Epithelial cell of prostate (primary cell): ENCODE measurements at regions not wholly inside any gene's neighbourhood (a gene's known extent, or its start where the extent isn't known, plus 50 kb on each side); places are given as distances from the start of the nearest gene placed in this dataset.

ENCODE experiments used
- DNase-seq: peaks from one replicate; pipeline ENCODE4 v3.0.0-alpha.2; 2011; ENCODE audit warnings: low read depth, low spot score
- H3K27ac ChIP-seq: fragments of 450-650 bp; 2 replicates; pipeline ENCODE4 v1.5.1; 2017; ENCODE audit warnings: mild to moderate bottlenecking

DNA sequence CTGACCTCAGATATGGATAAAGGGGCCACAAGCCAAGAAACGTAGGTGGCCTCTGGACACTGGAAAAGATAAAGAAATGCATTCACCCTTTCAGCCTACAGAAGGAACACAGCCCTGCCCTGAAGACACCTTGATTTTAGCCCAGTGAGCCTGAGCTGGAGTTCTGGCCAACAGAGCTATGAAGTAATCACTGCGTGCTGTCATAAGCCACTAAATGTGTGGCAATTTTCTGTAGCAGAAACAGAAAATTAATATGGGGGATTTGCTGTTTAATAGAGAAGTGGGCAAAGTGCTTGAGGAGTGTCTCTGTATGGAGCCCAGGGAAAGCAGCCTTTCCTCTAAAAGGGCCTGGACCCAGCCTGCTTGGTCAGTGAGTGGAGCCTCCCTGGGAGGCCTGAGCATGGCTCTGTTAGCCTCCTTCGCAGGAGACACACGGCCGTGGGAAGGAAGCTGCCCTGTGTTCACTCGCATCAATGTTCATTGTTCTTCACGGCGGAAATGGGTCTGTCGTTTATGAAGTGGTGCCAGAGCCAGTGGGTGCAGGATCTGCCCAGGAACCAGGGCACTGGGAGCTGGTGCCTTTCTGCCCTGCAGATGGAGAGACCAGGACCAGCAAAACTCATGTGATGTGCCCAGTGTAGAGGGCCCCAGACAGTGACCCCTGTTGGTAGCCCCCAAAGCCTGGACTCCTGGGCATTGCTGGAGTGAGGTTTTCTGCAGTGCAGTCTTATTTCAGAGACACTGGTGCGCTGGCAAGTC is 268.9 kb downstream of the NDUFA10 start:
- DNase-seq: no peak
- no peak overlapping the region for H3K27ac ChIP-seq

DNA sequence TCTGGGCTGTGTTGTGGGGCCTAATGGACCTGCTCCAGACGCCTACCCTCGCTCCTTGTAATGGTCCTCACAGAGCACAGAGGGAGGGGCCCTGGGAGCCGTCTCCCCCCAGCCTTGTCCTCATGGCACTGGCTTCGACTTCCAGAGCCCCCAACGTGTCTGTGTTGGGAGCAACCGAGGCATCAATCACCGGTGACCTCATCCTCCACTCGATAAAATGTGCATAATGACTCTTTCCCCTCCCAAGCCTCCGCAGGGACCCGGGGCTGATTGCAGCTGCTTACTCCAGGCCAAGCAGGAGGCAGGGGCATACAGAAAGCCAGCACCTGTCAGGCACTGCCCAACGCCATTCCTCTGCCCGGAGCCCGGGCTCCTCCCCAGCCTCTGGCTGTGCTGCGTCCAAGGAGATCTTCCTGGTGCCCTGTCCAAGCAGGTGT is 271.7 kb downstream of the NDUFA10 start:
- DNase-seq: no peak

DNA sequence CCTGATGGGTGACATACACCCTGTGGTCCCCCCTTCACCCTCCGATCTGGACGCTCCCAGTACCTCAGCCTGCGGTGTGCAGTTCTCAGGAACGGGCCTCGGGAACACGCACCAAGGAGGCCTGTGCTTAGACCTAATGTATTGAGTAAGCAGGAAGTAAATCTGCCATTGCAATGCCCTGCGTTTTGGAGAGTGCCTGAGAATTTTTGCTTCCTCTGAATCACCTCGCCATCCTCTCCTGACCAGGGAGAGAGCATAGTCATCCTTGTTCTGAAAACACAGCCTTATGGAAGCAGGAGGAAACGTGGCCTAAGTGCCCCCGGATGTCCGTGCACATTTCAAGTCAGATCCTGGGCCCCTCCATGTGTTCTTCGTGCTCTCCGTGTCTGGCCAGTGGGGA is 272.2 kb downstream of the NDUFA10 start:
- no peak for DNase-seq
- no peak overlapping the region for H3K27ac ChIP-seq

More for the DNA sequence above, 271.7 kb downstream of the NDUFA10 start:
- no peak overlapping the region for H3K27ac ChIP-seq

DNA sequence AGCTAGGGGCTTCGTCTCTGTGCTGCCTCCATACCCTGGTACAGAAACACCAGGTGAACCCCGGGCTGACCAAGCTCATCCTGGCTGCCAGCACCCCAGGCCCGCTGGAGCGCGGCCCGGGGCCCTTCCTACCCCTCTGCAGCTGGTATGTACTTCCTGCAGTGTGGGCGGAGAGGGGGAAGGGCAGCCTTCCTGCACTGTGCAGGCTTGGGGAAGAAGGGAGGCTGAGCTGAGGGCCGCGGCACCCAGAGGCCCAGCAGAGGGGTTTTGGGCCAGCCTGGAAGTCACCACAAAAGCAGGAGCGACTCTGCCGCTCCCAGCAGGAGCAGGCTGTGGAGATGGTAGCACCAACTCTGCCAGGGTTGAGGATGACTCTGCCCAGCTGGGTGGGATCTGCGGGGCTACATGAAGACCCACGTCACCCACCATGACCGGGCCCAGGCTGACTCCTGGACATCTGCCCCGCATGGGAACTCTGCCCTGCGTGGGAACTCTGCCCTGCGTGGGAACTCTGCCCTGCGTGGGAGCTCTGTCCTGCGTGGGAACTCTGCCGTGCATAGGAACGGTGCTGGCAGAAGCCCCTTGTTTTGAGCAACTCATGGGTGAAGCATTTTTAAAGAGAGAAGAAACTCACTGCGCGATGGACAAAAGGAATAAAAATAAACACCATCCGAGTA is 273.3 kb downstream of the NDUFA10 start:
- no peak for DNase-seq
- no peak overlapping the region for H3K27ac ChIP-seq

DNA sequence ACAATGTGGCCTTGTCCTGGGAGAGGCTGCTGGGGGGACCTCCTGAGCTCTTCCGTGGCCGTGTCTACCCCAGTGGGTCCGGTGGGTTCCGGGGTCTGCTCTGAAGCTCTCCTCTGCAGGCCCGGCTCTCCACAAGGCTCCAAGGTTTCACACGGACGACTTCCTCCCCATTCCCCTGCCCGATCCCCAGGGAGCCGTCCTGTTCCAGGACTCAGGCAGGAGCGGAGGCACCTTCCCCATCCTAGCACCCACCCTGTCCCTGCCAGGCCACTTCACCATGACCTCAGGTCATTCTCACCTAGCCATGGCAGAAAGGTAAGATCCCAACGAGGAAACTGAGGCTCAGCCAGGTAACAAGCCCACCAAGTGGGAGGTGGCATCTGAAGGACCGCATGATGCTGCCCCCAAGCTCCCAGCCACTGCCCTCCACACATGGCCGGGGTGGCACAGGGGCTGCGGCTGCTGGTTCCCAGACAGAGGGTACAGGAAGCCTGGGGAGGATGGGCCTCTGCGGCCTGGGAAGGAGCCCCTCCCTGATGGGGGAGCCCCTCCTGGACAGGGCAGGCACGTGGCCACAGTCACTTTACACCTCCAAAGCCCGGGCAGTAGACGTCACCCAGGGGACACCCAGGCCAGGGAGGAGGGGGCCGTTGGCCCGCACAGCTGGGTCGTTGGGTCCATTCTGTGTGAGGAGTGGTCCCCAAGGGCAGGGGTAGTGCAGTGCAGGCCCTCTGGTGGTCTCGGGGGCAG is 274.0 kb downstream of the NDUFA10 start:
- no peak for DNase-seq
- H3K27ac ChIP-seq: no peak overlapping the region

DNA sequence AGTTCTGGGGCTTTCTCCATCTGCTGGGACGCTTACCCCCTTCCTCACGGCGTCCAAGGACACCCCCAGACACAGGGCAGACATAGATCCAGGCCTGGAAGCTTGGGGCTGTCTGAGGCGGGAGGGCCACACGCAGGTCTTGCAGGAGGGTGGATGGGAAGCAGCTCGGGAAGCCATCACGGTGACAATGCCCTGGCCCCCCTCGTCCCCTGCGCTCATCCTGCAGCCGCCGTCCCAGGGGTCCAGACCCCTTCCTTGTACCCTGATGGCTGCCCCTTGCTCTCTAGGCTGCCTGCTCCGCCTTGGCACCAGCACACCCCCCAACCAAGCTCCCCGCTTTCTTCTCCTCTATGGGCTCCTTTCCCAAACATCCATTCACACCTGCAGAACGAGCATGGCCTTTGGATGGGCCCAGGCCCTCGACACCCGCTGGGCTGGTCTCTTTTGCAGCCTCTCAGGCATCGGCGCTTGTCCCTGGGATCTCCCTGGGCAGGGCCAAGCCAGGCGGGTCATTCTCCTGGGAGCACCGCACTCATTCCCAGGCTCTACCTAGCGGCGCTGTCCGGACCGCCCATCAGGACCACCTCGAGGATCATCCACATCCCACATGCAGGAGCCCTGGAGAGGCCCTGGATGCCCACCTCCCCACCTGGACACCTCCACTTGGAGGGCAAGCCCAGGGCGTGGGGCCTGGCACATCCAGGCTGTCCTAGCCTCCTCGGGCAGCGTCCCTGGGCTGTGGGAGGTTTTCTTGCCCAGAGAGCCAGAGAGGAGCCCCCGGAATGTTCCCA is 274.9 kb downstream of the NDUFA10 start:
- no peak overlapping the region for H3K27ac ChIP-seq
- DNase-seq: no peak

DNA sequence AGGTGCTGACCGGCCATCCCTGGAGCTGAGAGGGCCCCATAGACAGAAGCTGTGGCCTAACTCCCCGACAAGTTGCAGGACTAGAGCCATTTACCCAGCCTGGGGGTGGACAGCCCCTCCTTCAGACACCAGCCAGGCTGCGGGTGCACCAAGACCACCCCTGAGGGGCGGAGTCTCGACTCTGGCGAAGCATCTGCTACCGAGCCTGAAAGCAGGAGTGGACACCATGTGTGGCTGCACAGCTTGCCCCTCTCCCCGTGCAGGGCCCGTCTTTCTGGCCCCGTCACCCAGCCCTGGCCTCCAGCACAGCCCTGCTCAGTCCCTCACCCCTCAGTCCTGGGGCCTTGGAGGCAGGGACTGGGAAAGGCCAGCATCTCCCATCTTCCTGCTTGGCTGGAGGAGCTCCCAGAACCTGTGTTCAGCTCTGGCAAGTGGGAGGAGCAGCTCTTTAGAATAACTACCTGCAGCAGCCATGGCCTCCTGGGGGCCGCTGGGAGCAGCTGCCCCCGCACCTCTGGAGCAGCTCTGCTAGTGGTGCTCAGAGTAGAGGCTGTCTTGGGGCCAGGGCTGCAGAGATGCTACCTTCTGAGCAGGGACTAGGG is 275.8 kb downstream of the NDUFA10 start:
- no peak overlapping the region for H3K27ac ChIP-seq
- no peak for DNase-seq

DNA sequence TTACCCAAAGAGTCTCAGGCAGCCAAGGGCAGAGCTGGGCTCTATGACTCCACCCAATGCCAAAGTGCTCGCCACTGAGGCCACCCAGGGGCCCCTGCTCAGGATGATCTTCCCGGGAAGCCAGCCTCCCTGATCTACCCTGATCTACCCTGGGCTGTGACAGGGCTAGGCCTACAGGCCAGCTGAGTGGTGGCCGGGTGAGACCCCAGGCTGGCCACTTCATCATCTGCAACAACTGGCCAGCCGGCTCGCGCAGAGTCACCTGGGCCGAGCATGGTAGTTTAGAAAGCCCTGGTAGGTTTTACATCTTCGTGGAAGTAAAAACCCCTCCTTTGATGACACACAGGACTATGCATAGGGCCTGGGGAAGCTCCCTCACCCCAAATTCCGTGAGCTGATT is 276.3 kb downstream of the NDUFA10 start:
- no peak overlapping the region for H3K27ac ChIP-seq

DNA sequence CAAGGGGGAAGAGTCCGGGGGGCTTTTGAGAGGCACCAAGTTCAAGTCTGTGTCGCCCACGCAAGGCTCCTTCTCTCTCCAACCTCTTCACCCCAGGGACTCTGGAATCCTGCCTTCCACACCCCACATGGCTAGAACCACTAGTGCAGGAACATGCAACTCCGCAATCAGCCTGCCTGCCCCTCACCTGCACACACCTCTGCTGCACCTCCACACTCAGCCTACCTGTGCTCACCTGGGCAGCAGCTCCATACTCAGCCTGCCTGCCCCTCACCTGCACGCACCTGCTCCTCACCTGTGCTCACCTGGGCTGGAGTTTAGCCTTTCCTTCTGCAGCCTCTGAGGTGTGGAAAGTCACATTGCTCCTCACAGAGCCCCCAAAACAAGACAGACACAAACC is 277.4 kb downstream of the NDUFA10 start:
- DNase-seq: no peak
- H3K27ac ChIP-seq: no peak overlapping the region

More for the DNA sequence above, 276.3 kb downstream of the NDUFA10 start:
- DNase-seq: no peak

DNA sequence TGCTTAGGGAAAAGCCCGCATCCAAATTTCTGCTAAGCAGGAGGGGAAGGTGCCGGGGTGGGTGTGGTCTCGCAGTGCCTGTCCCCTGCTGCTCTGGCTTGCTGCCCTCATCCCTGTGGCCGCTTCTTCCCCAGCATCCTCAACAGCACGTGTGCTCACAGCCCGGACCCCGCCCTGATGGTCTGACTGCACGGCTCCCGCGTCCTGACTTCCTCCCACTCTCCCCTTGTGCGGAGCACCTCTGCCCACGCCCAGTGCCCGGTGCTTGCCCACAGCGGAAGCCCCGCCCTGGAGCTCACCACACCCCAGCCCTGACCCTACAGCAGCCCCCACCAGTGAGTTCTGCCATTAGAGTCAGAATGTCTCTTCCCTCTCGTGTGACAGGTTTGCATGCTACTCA is 277.9 kb downstream of the NDUFA10 start:
- DNase-seq: no peak

DNA sequence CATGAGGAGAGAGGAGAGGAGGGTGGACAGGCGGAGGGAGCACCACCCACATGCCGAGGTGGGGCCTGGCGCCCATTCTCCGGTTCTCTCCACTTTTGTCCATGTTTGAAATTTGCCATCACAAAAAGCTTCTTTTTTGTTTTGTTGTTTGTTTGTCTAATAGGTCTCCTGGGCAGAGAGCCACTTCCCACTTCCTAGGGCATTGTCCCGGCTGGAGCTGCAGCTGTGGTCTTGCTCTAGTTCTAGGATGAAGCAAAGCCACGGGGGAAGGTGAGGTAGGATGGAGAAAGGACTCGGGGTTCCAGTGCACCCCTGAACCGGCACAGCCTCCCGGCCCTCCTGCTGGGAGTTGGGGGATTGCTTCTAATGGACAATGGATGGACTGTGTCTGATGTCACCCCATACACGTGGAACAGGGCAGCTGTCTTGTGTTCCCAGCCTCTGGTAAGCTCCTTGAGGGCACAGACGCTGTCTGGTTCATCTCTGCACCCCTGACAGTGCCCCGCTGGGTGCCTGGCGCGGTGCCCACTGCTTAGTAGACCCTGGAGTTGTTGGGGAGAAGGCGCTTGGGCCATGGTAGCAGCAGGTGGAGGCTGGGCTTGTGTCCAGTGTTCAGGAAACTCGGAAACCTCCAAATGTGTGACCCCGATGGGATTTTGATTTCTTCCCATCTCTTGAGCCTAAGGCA is 278.4 kb downstream of the NDUFA10 start:
- no peak overlapping the region for H3K27ac ChIP-seq

More for the DNA sequence above, 277.9 kb downstream of the NDUFA10 start:
- no peak overlapping the region for H3K27ac ChIP-seq

DNA sequence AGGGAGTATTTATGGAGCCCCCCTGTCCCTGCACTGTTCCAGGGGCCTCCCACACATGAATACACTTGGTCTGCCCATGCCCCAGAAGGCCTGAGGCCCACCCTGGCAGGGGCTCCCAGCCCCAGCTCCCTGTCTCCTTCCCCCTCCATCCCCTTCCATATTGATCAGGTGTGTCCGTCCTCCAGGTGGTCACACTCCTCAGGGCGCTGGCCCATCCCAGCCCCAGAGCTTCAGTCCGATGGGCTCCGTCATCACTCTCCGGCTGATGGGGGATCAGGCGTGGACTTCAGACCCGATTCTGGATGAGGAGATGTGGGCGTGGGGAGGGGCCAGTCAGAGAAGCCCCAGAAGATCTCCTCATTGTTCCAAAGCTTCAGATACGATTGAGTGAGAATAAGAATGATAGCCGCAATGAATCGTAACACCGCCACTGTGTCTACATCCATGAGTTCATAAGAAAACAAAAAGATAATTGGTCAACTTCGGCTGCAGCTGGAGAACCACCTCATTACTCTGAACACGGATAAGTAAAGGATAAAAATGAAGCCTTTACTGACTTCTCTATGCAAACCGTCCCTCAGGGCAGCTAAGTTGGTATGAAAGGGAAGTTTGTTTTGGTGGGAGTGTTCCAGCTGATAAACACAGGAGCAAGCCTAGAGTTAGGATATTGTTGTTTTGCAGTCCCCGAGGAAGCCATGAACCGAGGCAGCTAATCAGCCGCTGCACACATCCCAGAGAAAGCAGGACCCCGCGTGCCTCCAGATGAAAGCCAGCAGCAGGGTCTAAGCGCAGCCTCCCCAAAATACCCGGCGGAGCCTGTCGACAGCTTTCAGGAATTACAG is 279.5 kb downstream of the NDUFA10 start:
- DNase-seq: no peak
- H3K27ac ChIP-seq: no peak overlapping the region

More for the DNA sequence above, 278.4 kb downstream of the NDUFA10 start:
- DNase-seq: no peak

DNA sequence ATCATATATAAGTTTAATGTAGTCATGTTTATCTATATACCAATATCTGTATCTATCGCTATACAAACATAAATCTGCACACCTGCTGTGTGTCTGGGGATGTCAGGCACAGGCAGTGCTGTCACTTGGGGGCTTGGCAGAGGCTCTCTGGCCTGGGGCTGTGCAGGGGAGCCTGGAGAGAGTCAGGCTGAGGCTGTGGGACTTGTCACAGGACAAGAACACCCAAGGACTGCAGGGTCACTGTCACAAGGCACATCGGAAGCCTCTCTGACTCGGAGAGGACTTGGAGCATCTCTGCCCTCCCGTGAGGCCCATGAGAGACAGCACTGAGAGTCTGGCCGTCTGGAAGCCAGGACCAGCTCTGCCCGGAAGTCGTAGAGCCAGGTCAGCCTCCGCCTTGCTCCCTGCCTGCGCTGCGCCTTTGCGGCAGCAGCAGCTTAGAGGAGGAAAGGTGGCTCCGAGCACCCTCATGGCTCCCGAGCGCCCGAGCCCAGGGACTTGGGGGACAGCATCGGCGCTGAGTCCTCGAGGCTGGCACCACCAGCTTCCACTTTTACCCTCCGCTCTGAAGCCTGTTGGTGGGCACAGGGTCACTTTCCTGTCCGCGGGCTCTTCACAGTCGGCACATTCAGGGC is 280.3 kb downstream of the NDUFA10 start:
- no peak overlapping the region for H3K27ac ChIP-seq
- DNase-seq: no peak

DNA sequence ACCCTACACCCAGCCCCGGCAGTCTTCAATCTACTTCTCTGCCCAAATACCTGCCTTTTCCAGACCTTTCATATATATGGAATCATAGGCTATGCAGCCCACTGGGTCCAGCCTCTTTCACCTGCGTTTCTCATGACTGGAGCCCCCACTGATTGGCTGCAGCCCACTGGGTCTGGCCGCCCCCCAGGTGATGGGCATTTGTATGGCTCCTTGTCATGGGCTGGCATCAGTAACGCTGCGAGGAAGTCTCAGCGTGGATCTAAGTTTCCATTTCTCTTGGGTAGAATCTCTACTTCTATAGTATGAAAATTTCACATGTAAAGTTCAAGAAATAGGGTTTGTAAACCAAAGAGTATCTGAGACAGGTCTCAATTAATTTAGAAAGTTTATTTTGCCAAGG is 281.9 kb downstream of the NDUFA10 start:
- DNase-seq: no peak
- H3K27ac ChIP-seq: no peak overlapping the region

DNA sequence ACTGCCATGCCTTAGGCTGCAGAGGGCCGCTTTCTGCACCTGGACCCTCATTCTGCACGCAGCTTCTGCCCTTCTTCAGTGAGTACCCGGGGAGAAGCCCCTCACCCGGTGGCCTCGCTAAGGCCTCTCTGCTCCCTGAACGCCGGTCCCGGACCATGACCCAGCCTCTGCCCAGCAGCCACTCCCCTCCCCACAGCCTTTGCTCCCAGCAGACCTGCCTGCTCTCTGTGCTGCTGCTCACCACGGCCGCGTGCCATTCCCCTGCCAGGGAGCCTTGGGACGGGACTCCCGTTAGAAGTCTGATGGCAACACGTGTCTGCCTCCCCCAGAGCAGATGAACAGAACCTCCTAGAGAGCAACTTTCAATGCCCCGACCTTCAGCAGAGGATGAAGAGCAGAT is 282.8 kb downstream of the NDUFA10 start:
- no peak for DNase-seq
- no peak overlapping the region for H3K27ac ChIP-seq

DNA sequence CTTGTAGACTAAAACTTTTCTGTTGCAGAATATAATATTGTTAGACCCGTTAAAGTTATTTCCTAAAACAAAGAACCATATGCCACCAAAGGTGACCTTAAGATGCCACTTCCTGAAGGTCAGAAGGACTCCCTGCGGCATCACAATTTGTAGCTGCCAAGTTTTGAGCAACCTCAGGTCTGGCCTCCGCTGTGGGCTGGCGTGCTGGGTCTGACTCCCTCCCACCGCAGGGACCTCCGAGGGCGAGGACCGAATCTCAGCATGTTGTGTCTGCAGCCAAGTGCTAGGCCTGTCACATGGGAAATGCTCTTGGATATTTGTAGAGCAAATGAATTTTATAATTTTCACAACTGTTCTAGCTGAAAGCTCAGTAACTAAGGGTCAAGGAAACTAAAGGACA is 285.9 kb downstream of the NDUFA10 start:
- no peak overlapping the region for H3K27ac ChIP-seq
- no peak for DNase-seq

DNA sequence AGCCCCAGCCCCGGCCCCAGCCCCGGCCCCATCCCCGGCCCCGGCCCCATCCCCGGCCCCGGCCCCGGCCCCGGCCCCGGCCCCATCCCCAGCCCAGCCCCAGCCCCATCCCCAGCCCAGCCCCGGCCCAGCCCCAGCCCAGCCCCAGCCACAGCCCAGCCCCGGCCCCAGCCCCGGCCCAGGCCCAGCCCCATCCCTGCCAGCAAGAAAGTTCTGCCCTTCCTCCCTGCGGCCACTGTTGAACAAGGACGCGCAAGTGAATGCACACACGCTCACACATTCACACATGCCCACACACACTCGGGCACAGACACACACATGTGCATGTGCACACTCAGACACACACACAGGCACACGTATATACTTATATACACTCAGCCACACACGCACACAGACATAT is 287.0 kb downstream of the NDUFA10 start:
- H3K27ac ChIP-seq: no peak overlapping the region
- no peak for DNase-seq

DNA sequence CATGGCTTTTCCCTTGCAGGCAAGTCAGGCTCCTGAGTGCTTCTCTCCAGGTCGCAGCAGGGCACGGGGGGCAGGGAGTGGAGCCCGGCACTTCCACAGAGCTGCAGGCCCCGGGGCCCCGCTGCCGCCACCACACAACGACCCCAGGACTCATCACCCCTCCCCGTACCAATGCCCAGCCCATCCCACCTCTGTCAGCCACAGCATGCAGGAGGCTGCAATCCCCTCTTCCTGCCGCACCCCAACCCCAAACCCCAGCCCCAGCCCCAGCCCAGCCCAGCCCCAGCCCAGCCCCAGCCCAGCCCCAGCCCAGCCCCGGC is 288.0 kb downstream of the NDUFA10 start:
- H3K27ac ChIP-seq: no peak overlapping the region
- no peak for DNase-seq
